Neutrophil (primary cell): ENCODE measurements at regions not wholly inside any gene's neighbourhood (a gene's known extent, or its start where the extent isn't known, plus 50 kb on each side); places are given as distances from the start of the nearest gene placed in this dataset.

Experiments
- H3K27ac ChIP-seq: fragments of 200-600 bp; sonication (generic); 2 replicates; pipeline ENCODE4 v1.5.1; 2016; ENCODE audit warnings: mild to moderate bottlenecking, moderate library complexity
- H3K27me3 ChIP-seq: fragments of 200-600 bp; sonication (generic); 2 replicates; pipeline ENCODE4 v1.6.0; 2016; ENCODE audit warnings: mild to moderate bottlenecking
- H3K36me3 ChIP-seq: fragments of 200-600 bp; sonication (generic); 2 replicates; pipeline ENCODE4 v1.5.1; 2017
- H3K4me1 ChIP-seq, 2 experiments: fragments of 200-600 bp in 1 of 2; sonication (generic) in 1 of 2; 1 replicate in 1 of 2; 2 replicates in 1 of 2; pipeline versions ENCODE4 v1.5.1 to v1.6.1; 2013 to 2016; ENCODE audit warnings: low read depth in 1 of 2, low read length in 1 of 2, mild to moderate bottlenecking in 1 of 2, moderate library complexity in 1 of 2; ENCODE audit not compliant: control insufficient read depth in 1 of 2, insufficient read depth in 1 of 2
- H3K4me3 ChIP-seq, 2 experiments: fragments of 200-600 bp in 1 of 2; sonication (generic) in 1 of 2; 1 replicate in 1 of 2; 2 replicates in 1 of 2; pipeline ENCODE4 v1.5.1; 2013 to 2016; ENCODE audit warnings: low read depth in 1 of 2, low read length in 1 of 2, mild to moderate bottlenecking in 1 of 2, moderate library complexity in 1 of 2
- H3K9me3 ChIP-seq: fragments of 200-600 bp; sonication (generic); 2 replicates; pipeline ENCODE4 v1.5.1; 2016
- TF ChIP-seq, protein P1 (sequence below): fragments of 200-600 bp; sonication (generic); IDR thresholded peaks from 2 replicates; pipeline ENCODE4 v1.5.1; 2016; ENCODE audit warnings: antibody characterized with exemption

DNA sequence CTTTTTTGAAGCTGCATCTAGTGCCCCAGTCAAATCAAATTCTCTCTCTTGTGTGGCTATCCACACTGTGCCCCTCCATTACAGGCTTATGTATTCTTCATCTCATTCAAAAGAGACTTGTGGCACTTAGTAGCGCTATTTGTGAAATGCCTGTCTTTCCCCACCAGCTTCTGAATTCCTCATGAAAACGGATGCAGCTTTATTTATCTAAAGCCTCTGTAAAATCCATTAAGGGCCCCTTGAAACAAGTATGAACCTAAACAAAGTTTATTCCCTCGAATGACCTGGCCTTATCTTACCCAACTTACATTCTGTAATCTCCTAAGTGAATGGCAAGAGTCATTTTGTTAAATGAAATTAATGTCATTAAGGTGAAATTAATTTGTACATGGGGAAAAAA is 417.4 kb upstream of the PIK3C3 start:
- Histone ChIP-seq H3K4me3 (no peak overlapping the region), H3K4me1 (no peaks in the 10 kb centered on the region), H3K27me3 (no peaks in the 10 kb centered on the region), H3K9me3 (no peaks in the 10 kb centered on the region), H3K27ac (no peak overlapping the region), H3K36me3 (no peaks in the 10 kb centered on the region)
- TF ChIP-seq, protein P1, sequence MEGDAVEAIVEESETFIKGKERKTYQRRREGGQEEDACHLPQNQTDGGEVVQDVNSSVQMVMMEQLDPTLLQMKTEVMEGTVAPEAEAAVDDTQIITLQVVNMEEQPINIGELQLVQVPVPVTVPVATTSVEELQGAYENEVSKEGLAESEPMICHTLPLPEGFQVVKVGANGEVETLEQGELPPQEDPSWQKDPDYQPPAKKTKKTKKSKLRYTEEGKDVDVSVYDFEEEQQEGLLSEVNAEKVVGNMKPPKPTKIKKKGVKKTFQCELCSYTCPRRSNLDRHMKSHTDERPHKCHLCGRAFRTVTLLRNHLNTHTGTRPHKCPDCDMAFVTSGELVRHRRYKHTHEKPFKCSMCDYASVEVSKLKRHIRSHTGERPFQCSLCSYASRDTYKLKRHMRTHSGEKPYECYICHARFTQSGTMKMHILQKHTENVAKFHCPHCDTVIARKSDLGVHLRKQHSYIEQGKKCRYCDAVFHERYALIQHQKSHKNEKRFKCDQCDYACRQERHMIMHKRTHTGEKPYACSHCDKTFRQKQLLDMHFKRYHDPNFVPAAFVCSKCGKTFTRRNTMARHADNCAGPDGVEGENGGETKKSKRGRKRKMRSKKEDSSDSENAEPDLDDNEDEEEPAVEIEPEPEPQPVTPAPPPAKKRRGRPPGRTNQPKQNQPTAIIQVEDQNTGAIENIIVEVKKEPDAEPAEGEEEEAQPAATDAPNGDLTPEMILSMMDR: no peak

DNA sequence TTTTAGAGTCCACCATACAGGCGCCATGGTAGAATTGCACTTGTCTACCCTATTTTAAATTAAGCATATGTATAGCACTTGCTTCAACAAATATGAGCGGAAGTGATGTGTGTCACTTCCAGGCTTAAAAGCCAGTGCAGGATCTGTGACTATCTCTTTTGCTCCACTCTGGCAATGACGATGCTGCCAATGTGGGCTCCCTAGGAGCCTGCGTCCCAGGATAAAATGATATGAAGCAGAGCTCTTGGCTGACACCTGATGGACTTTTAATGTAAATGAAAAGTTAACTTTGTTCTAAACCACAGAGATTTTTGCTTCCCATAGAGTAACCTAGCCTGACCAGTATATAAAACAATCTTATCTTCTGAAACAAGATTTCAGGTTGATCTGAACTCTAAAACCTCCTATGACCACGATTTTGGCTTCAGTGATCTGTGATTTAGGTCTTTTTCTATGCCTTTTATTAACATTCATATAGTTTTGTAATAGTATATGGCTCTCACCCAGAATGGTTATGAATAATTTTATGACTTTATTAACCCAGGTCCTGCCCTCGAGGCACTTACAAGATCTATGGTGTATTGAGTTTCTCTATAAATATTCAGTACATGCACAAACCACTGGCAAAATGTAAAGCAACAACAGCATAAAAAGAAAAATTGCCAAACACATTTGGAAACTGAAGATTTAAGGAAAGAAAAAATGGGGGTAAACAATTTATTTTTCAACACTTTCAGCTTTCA is 422.5 kb upstream of the PIK3C3 start:
- no peak overlapping the region for H3K4me3 ChIP-seq
- H3K4me1 ChIP-seq: no peaks in the 10 kb centered on the region
- H3K27ac ChIP-seq: no peak overlapping the region
- TF ChIP-seq, protein P1: no peak
- H3K9me3 ChIP-seq: no peaks in the 10 kb centered on the region
- no peaks in the 10 kb centered on the region for H3K36me3 ChIP-seq
- no peaks in the 10 kb centered on the region for H3K27me3 ChIP-seq

DNA sequence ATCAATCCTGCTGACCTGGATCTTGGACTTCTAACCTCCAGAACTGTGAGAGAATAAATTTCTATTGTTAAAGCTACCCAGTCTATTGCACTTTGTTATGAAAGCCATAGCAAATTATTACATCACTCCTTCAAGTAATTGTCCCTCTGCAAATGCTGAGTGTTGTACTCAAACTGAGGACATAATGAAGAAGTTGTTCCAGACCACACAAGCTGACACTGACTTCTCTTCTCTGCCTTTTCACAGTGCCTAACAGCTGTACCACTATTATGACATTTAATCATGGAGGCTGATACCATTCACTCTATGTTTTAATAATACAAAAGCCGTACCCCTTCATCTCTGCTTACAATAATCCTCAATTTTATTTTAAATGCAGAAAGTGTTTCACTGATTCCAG is 424.1 kb upstream of the PIK3C3 start:
- Histone ChIP-seq H3K27ac (no peak overlapping the region), H3K4me1 (no peaks in the 10 kb centered on the region), H3K9me3 (no peaks in the 10 kb centered on the region), H3K4me3 (no peak overlapping the region), H3K36me3 (no peaks in the 10 kb centered on the region), H3K27me3 (no peaks in the 10 kb centered on the region)
- TF ChIP-seq, protein P1: no peak

DNA sequence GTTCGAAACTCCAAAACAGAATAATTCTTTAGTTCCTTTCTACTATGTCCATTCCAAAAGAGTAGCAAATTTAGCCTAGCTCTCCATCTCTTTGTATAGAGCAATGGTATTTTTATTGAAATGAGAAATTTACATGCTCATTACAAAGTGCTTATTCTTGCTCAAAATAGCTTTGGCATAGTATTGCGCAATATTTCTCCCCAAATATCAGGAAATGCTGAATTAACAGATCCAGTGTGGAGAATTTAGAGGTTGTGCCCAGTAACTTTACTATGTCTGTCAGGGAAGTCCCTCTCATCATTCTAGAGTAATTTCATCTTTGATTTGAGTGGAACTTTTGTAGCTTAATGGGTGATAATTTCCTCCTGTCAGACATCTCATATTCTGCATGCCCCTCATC is 425.9 kb upstream of the PIK3C3 start:
- TF ChIP-seq, protein P1: no peak
- Histone ChIP-seq H3K27ac (no peak overlapping the region), H3K36me3 (no peaks in the 10 kb centered on the region), H3K27me3 (no peaks in the 10 kb centered on the region), H3K9me3 (no peaks in the 10 kb centered on the region), H3K4me1 (no peaks in the 10 kb centered on the region), H3K4me3 (no peak overlapping the region)

DNA sequence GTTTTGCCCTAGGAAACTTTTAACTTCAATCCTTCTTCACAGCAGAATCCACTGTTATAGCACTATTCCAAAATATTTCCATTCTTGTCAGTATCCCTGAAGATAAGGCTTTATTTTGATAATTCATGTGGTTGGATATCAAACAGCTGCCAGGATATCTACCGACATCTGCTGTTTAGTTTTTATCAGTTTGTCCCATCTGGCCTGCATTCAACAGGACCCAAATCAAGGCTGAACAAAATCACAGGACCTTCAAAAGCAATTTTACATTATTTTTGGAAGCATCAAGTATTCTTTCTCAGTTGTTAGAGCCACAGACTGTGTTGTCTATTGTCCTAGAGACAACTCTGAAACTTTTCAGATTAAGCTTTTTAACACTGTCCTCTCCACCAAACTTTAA is 429.0 kb upstream of the PIK3C3 start:
- TF ChIP-seq, protein P1: no peak
- Histone ChIP-seq H3K27me3 (no peaks in the 10 kb centered on the region), H3K36me3 (no peaks in the 10 kb centered on the region), H3K4me3 (no peak overlapping the region), H3K9me3 (no peaks in the 10 kb centered on the region), H3K27ac (no peak overlapping the region), H3K4me1 (no peaks in the 10 kb centered on the region)
